T-cell (primary cell): ENCODE measurements at regions not wholly inside any gene's neighbourhood (a gene's known extent, or its start where the extent isn't known, plus 50 kb on each side); places are given as distances from the start of the nearest gene placed in this dataset.
"Not testable (repeated sequence)": the region's sequence is repeated elsewhere in the genome, so short reads cannot be mapped to it uniquely, and the experiment has no call there.

ENCODE experiments used
- ATAC-seq, 4 experiments: fragments of 200-7000 bp in 3 of 4; fragments of 150-1000 bp in 1 of 4; cut with Tn5 transposase; replicated peaks in 1 of 4; 1 replicate in 3 of 4; 2 replicates in 1 of 4; pipeline ENCODE4 v1.10.0; 2021; ENCODE audit warnings: moderate library complexity in 3 of 4, mild to moderate bottlenecking in 2 of 4, moderate number of reproducible peaks in 1 of 4
- CTCF ChIA-PET, 2 donors: fragments of 300-600 bp; sonication (Branson Sonifier 250); formaldehyde crosslinking; loops; one replicate each; lab custom pipeline; 2022; ENCODE audit warnings: antibody characterized with exemption in 2 of 2; lab: Charles Lee
- POLR2A ChIA-PET, 2 donors: fragments of 300-600 bp; sonication (Branson Sonifier 250); formaldehyde crosslinking; loops; one replicate each; lab custom pipeline; 2022; ENCODE audit warnings: antibody characterized with exemption in 2 of 2; lab: Charles Lee
- DNase-seq, 35 experiments: peaks; one replicate each; pipeline versions ENCODE4 v3.0.0 to v3.0.0-alpha.2; 2013 to 2023
- H3K27ac ChIP-seq: one replicate; pipeline ENCODE4 v1.5.1; 2013; ENCODE audit warnings: low read length
- H3K27me3 ChIP-seq, 2 experiments: replicated peaks in 1 of 2; 1 replicate in 1 of 2; 2 replicates in 1 of 2; pipeline versions ENCODE4 v1.6.1 to v1.7.0; 2013; ENCODE audit warnings: low read length in 1 of 2, mixed read lengths in 1 of 2; ENCODE audit not compliant: control insufficient read depth in 2 of 2, insufficient read depth in 2 of 2; ENCODE audit errors: extremely low read depth in 1 of 2
- H3K36me3 ChIP-seq, 2 donors: 1 replicate in 1 of 2; 2 replicates in 1 of 2; pipeline versions ENCODE4 v1.6.1 to v1.7.0; 2013; ENCODE audit warnings: low read length in 1 of 2; ENCODE audit not compliant: control insufficient read depth in 2 of 2, insufficient read depth in 1 of 2; ENCODE audit errors: extremely low read depth in 1 of 2
- H3K4me1 ChIP-seq, 2 experiments: 1 replicate in 1 of 2; 2 replicates in 1 of 2; pipeline versions ENCODE4 v1.6.1 to v1.7.0; 2013; ENCODE audit warnings: low read length in 2 of 2, mixed read lengths in 1 of 2; ENCODE audit not compliant: insufficient read depth in 2 of 2, control insufficient read depth in 1 of 2; ENCODE audit errors: extremely low read depth in 1 of 2
- H3K4me3 ChIP-seq, 2 donors: 1 replicate in 1 of 2; 2 replicates in 1 of 2; pipeline versions ENCODE4 v1.5.1 to v1.7.0; 2013; ENCODE audit warnings: mild to moderate bottlenecking in 2 of 2, low read length in 1 of 2, moderate library complexity in 1 of 2; ENCODE audit not compliant: control insufficient read depth in 1 of 2; ENCODE audit errors: extremely low read depth in 1 of 2
- H3K9me3 ChIP-seq: 2 replicates; pipeline ENCODE4 v1.7.0; 2013
- H3K27ac Mint-ChIP-seq, 2 donors: one replicate each; pipeline ENCODE4 v1.8.0; 2020 to 2021; ENCODE audit warnings: mild to moderate bottlenecking in 2 of 2, mixed read lengths in 2 of 2
- H3K27me3 Mint-ChIP-seq, 2 donors: one replicate each; pipeline ENCODE4 v1.8.0; 2021 to 2022; ENCODE audit warnings: mixed read lengths in 2 of 2
- H3K36me3 Mint-ChIP-seq: one replicate; pipeline ENCODE4 v1.8.0; 2021; ENCODE audit warnings: mixed read lengths
- H3K4me1 Mint-ChIP-seq, 3 donors: one replicate each; pipeline ENCODE4 v1.8.0; 2020 to 2022; ENCODE audit warnings: mixed read lengths in 3 of 3, mild to moderate bottlenecking in 1 of 3
- H3K4me3 Mint-ChIP-seq, 3 donors: one replicate each; pipeline ENCODE4 v1.8.0; 2020 to 2022; ENCODE audit warnings: mild to moderate bottlenecking in 3 of 3, mixed read lengths in 3 of 3, moderate library complexity in 3 of 3
- H3K9me3 Mint-ChIP-seq, 3 donors: one replicate each; pipeline ENCODE4 v1.8.0; 2020 to 2022; ENCODE audit warnings: mixed read lengths in 3 of 3
- WGBS: methylation state at CpG from one replicate; pipeline ENCODE4 v1.1.5; 2013; ENCODE audit warnings: missing lambda C conversion rate; ENCODE audit not compliant: insufficient coverage; 5-methylcytosine and 5-hydroxymethylcytosine counted together

- Histone ChIP-seq H3K9me3 (no peaks in the 10 kb centered on the region), H3K27ac (no peak overlapping the region), H3K4me3 (no peak overlapping the region), H3K27me3 (peaks cover 0 to 31% of the 10 kb centered on the region in 2 experiments), H3K36me3 (no peaks in the 10 kb centered on the region), H3K4me1 (no peaks in the 10 kb centered on the region)
- no peak overlapping the region for H3K4me3 Mint-ChIP-seq
- ChIA-PET POLR2A (interaction anchor here in 1 of 2 donors (0.6 kb wide), 1 partner anchor 396 kb away, joined by 3 read pairs; no protein-coding TSS in a partner anchor), CTCF (no interaction called here)
- H3K4me1 Mint-ChIP-seq: no peaks in the 10 kb centered on the region
- no peak for DNase-seq
- no peak overlapping the region for H3K27ac Mint-ChIP-seq
- ATAC-seq: no peak
- 77% methylated on average over 20 of the region's 22 CpGs for WGBS
- peaks cover 5 to 12% of the 10 kb centered on the region in 2 donors for H3K27me3 Mint-ChIP-seq
- H3K9me3 Mint-ChIP-seq: no peaks in the 10 kb centered on the region
- no peaks in the 10 kb centered on the region for H3K36me3 Mint-ChIP-seq
Observed at GRCh38 chr4:3639613-3640586, 107.7 kb upstream of the LRPAP1 start.

- H3K27me3 Mint-ChIP-seq: peaks cover 3 to 9% of the 10 kb centered on the region in 2 donors
- Histone ChIP-seq H3K27ac (no peak overlapping the region), H3K27me3 (peaks cover 0 to 23% of the 10 kb centered on the region in 2 experiments), H3K36me3 (no peaks in the 10 kb centered on the region), H3K9me3 (no peaks in the 10 kb centered on the region), H3K4me1 (no peaks in the 10 kb centered on the region), H3K4me3 (no peak overlapping the region)
- no peaks in the 10 kb centered on the region for H3K36me3 Mint-ChIP-seq
- DNase-seq (no peak), ATAC-seq (no peak)
- CTCF ChIA-PET: no interaction called here
- no peak overlapping the region for H3K4me3 Mint-ChIP-seq
- 55% methylated on average over 3 of the region's 6 CpGs for WGBS
- H3K27ac Mint-ChIP-seq: no peak overlapping the region
- POLR2A ChIA-PET: no interaction called here
- no peaks in the 10 kb centered on the region for H3K4me1 Mint-ChIP-seq
- H3K9me3 Mint-ChIP-seq: no peaks in the 10 kb centered on the region
Observed at GRCh38 chr4:3638080-3638795, 106.0 kb upstream of the LRPAP1 start.

GRCh38 chr4:3637326-3638016 lies 105.2 kb upstream of the LRPAP1 start:
- 93% methylated on average over 9 of the region's 19 CpGs for WGBS
- Histone ChIP-seq H3K4me3 (no peak overlapping the region), H3K36me3 (no peaks in the 10 kb centered on the region), H3K27ac (no peak overlapping the region), H3K9me3 (no peaks in the 10 kb centered on the region), H3K27me3 (peaks cover 0 to 23% of the 10 kb centered on the region in 2 experiments), H3K4me1 (no peaks in the 10 kb centered on the region)
- no peak overlapping the region for H3K4me3 Mint-ChIP-seq
- ChIA-PET POLR2A (no interaction called here), CTCF (no interaction called here)
- no peak overlapping the region for H3K27ac Mint-ChIP-seq
- ATAC-seq (no peak), DNase-seq (no peak)
- no peaks in the 10 kb centered on the region for H3K9me3 Mint-ChIP-seq
- H3K27me3 Mint-ChIP-seq: peaks cover 3 to 9% of the 10 kb centered on the region in 2 donors
- no peaks in the 10 kb centered on the region for H3K36me3 Mint-ChIP-seq
- no peaks in the 10 kb centered on the region for H3K4me1 Mint-ChIP-seq

- no peaks in the 10 kb centered on the region for H3K4me1 ChIP-seq
- ATAC-seq: no peak
- H3K9me3 ChIP-seq: no peaks in the 10 kb centered on the region
- H3K27ac ChIP-seq: no peak overlapping the region
- ChIA-PET POLR2A (no interaction called here), CTCF (no interaction called here)
- Mint-ChIP-seq H3K4me3 (no peak overlapping the region), H3K9me3 (no peaks in the 10 kb centered on the region), H3K27ac (no peak overlapping the region), H3K27me3 (peaks cover 4 to 9% of the 10 kb centered on the region in 2 donors), H3K36me3 (no peaks in the 10 kb centered on the region), H3K4me1 (no peaks in the 10 kb centered on the region)
- 86% methylated on average over 11 of the region's 12 CpGs for WGBS
- no peak overlapping the region for H3K4me3 ChIP-seq
- DNase-seq: no peak
- peaks cover 0 to 23% of the 10 kb centered on the region in 2 experiments for H3K27me3 ChIP-seq
- no peaks in the 10 kb centered on the region for H3K36me3 ChIP-seq
Observed at GRCh38 chr4:3636646-3637320, 104.6 kb upstream of the LRPAP1 start.

GRCh38 chr4:3636020-3636419 lies 103.8 kb upstream of the LRPAP1 start:
- H3K36me3 Mint-ChIP-seq, ATAC-seq, POLR2A ChIA-PET, H3K27me3 Mint-ChIP-seq, H3K4me3 Mint-ChIP-seq, DNase-seq, H3K36me3 ChIP-seq, H3K9me3 ChIP-seq, H3K4me1 Mint-ChIP-seq, H3K9me3 Mint-ChIP-seq, H3K27ac Mint-ChIP-seq, H3K4me1 ChIP-seq, CTCF ChIA-PET, H3K27ac ChIP-seq, H3K4me3 ChIP-seq: not testable (repeated sequence)
- peaks cover 0 to 23% of the 10 kb centered on the region in 2 experiments for H3K27me3 ChIP-seq
- WGBS: 40% methylated on average over 2 of the region's 2 CpGs
